Activated CD4-positive, alpha-beta T cell treated with anti-CD3 and anti-CD28 coated beads, Interleukin-2, amount 50 U/mL, for 48 hours (primary cell): ENCODE measurements at regions not wholly inside any gene's neighbourhood (a gene's known extent, or its start where the extent isn't known, plus 50 kb on each side); places are given as distances from the start of the nearest gene placed in this dataset.
"Not testable (repeated sequence)": the region's sequence is repeated elsewhere in the genome, so short reads cannot be mapped to it uniquely, and the experiment has no call there.

Experiments used
- DNase-seq, 2 experiments: peaks; one replicate each; pipeline ENCODE4 v3.0.0-alpha.2; 2020

- no peak for DNase-seq
Measured at GRCh38 chr2:160584972-160585494, 91.4 kb upstream of the RBMS1 start.

GRCh38 chr2:160590664-160591063 lies 97.1 kb upstream of the RBMS1 start:
- DNase-seq, result no peak

GRCh38 chr2:160592401-160592800 lies 98.8 kb upstream of the RBMS1 start:
- no peak for DNase-seq

DNA sequence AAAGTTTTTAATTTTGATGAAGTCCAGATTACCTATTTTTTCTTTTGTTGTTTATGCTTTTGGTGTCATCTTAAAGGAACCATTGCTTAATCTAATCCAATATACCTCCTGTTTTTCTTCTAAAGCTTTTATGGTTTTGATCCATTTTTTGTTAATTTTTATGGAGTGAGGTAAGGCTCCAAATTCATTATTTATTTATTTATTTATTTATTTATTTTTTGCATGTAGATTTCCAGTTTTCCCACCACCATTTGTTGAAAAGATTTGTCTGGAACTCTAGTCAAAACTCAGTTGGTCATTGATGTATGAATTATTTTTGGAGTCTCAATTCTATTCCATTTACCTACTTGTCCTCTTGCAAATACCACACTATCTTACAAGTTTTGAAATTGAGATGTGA lies 99.4 kb upstream of the RBMS1 start:
- DNase-seq, result no peak

DNA sequence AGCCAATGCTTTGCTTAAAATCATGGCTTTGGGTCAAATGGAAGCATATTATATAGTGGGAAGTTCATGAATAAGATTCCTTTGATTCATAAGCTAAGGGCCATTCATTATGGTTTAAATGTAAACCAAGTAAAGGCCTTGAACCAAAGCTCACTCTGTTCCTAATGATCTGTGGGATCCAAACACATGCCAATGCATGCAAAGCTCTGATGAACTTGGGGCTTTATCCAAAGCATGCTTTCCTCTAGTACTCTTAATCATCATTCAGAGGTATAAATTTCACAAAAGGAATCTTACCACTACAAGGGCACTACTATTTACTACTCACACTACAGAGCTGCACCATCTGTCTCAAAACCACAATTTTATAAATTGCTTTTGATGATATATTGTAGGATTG lies 102.8 kb upstream of the RBMS1 start:
- DNase-seq, result no peak

GRCh38 chr2:160600437-160600836 lies 106.8 kb upstream of the RBMS1 start:
- DNase-seq, result not testable (repeated sequence)

DNA sequence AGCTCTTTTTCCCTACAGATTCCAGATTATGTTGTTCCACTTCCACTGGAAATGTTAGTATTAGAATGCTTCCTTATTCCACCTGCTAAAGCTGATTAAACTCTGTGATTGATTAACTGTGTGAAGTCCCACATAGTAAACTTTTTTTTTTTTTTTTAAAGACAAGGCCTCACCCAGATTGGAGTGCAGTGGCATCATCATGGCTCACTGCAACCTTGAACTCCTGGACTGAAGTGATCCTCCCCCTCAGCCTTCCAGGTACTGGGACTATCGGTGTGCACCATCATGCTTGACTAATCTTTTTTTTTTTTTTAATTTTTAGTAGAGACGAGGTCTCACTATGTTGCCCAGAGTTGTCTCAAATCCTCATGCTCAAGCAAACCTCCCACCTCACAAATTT lies 108.5 kb upstream of the RBMS1 start:
- DNase-seq, result no peak

- no peak for DNase-seq
Measured at GRCh38 chr2:160603771-160604510, 110.3 kb upstream of the RBMS1 start.

DNA sequence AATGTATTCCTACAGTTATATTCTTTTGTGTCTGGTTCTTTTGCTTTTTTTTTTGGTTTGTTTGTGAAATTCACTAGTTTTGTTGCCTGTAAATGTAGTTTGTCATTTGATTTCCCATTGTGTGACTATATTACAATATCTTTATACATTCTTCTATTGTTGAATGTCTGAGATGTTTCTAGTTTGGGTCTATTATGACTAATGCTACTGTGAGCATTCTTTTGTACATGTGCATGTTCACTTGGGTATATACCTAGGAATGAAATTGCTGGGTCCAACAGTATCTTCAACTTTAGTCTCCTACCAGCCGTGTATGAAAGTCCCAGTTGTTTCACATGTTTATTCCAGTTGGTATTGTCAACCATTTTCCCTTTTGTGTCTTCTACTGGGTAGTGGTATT lies 112.7 kb upstream of the RBMS1 start:
- no peak for DNase-seq

DNA sequence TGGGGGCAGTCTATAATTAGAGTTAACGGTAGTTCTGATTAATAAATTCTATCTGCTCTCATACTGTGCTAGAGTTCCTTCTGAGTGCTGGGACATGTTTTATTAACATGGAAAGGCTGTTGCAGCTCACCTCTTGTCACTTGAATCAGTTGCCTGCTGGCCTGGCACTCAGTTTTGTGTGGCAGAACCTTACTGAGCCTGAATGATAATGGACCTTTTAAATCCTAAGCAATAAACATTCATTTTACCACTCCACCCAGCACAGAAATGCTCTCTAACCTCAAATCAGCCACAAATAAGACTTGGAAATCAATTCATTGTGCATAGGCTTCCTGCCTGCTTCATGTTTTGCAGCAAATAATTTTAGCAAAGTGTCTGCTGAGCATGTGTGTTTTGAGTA lies 115.0 kb upstream of the RBMS1 start:
- DNase-seq, result no peak

DNA sequence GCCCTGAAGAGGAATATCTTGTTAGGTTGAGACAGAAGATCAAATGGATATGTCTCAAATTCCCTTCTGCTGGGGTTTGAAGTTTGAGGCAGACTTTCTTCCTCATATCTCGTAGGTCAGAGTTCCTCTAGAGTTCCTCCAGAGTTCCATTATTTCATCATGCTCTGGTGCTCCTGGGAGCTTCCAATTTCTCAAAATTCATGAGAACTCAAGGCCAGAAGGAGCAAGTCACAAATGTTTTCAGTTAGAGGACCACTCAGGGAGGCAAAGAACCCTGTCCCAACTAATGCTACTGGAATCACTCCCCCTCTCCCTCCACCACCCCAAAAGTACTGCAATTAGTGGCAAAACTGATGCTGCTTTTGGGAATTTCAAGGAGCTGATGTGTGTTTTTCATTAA lies 115.7 kb upstream of the RBMS1 start:
- DNase-seq, result no peak

- no peak for DNase-seq
Measured at GRCh38 chr2:160610041-160610440, 116.4 kb upstream of the RBMS1 start.

- DNase-seq, result no peak
Measured at GRCh38 chr2:160612266-160612856, 118.8 kb upstream of the RBMS1 start.

GRCh38 chr2:160613466-160614153 lies 120.0 kb upstream of the RBMS1 start:
- DNase-seq, result no peak

GRCh38 chr2:160614391-160614790 lies 120.8 kb upstream of the RBMS1 start:
- no peak for DNase-seq

- no peak for DNase-seq
Measured at GRCh38 chr2:160615706-160616105, 122.1 kb upstream of the RBMS1 start.

- DNase-seq, result no peak
Measured at GRCh38 chr2:160616149-160616548, 122.5 kb upstream of the RBMS1 start.

DNA sequence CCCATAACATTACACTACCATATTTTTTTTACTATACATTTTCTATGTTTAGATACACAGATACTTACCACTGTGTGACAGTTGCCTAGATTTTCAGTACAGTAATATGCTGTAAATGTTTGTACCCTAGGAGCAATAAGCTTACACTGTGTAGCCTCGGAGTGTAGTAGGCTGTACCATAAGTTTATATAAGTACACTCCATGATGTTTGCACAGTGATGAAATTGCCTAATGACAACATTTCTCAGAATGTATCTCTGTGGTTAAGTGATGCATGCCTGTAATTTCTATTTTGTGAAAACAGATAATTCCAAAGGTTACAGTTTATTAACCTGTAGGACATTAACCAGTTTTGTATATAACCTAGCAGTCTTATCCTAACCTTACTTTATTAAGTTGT lies 128.1 kb upstream of the RBMS1 start:
- DNase-seq, result no peak

- DNase-seq, result not testable (repeated sequence)
Measured at GRCh38 chr2:160628020-160628637, 134.5 kb upstream of the RBMS1 start.

DNA sequence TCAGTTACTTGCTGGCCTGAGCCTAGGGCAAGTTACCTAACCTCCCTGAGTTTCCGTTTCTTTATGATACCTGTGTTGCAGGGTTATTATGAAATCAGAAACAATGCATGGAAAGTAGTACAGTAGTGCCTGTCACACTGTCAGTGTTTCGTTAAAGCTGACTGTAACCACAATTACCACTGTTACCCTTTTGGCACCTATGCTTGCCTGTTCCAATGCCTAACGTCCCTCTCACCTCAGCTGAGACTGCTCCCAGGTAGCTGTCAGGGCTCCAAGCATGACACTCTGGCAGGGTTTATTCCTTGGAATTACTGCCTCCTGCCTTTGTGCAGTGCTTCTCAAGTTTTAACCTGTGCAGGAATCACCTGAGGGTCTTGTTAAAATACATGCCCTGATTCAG lies 135.2 kb upstream of the RBMS1 start:
- no peak for DNase-seq

GRCh38 chr2:160630801-160631590 lies 137.4 kb upstream of the RBMS1 start:
- DNase-seq, result no peak

- DNase-seq, result no peak
Measured at GRCh38 chr2:160632084-160632975, 138.7 kb upstream of the RBMS1 start.
